ENCODE measurements at regions not wholly inside any gene's neighbourhood (a gene's known extent, or its start where the extent isn't known, plus 50 kb on each side); places are given as distances from the start of the nearest gene placed in this dataset.

GRCh38 chr17:83150369-83151055 lies 71.1 kb downstream of the METRNL start:
- intact Hi-C loops (cut with micrococcal nuclease): no loop called here
- POLR2A ChIA-PET: interaction anchor here (0.6 kb wide), 1 partner anchor 19 kb away, joined by 3 read pairs; no protein-coding TSS in a partner anchor
- Mint-ChIP-seq H3K4me1 (ENCODE audit: insufficient read depth, unreplicated experiment) (no peaks in the 10 kb centered on the region), H3K4me3 (ENCODE audit: unreplicated experiment) (no peak overlapping the region), H3K36me3 (ENCODE audit: insufficient read depth, unreplicated experiment) (no peaks in the 10 kb centered on the region), H3K9me3 (ENCODE audit: unreplicated experiment) (peaks cover 8% of the 10 kb centered on the region), H3K27ac (ENCODE audit: low read depth, unreplicated experiment) (no peak overlapping the region), H3K27me3 (ENCODE audit: insufficient read depth, unreplicated experiment) (peaks cover 65% of the 10 kb centered on the region)
- no TSS peak for BruUV-seq (replicated peaks)
- TF ChIP-seq CTCF (IDR thresholded peaks at IDR 0.05; ENCODE audit: unreplicated experiment): no peak
- CTCF ChIA-PET: interaction anchor here (1.2 kb wide), 1 partner anchor 14 kb away, joined by 4 read pairs; no protein-coding TSS in a partner anchor
- DNase-seq (ENCODE audit: unreplicated experiment): no peak

- Mint-ChIP-seq H3K36me3 (ENCODE audit: insufficient read depth, unreplicated experiment) (peaks cover 3% of the 10 kb centered on the region), H3K4me1 (ENCODE audit: insufficient read depth, unreplicated experiment) (no peaks in the 10 kb centered on the region), H3K9me3 (ENCODE audit: unreplicated experiment) (peaks cover 7% of the 10 kb centered on the region), H3K27ac (ENCODE audit: low read depth, unreplicated experiment) (no peak overlapping the region), H3K4me3 (ENCODE audit: unreplicated experiment) (no peak overlapping the region), H3K27me3 (ENCODE audit: insufficient read depth, unreplicated experiment) (peaks cover 65% of the 10 kb centered on the region)
- DNase-seq (ENCODE audit: unreplicated experiment): no peak
- ChIA-PET POLR2A (no interaction called here), CTCF (interaction anchor here (1.2 kb wide), 1 partner anchor 13 kb away, joined by 4 read pairs; no protein-coding TSS in a partner anchor)
- no peak for TF ChIP-seq CTCF (IDR thresholded peaks at IDR 0.05; ENCODE audit: unreplicated experiment)
- no TSS peak for BruUV-seq (replicated peaks)
- intact Hi-C loops (cut with micrococcal nuclease): no loop called here
Measured at GRCh38 chr17:83151056-83151441, 71.6 kb downstream of the METRNL start.

DNA sequence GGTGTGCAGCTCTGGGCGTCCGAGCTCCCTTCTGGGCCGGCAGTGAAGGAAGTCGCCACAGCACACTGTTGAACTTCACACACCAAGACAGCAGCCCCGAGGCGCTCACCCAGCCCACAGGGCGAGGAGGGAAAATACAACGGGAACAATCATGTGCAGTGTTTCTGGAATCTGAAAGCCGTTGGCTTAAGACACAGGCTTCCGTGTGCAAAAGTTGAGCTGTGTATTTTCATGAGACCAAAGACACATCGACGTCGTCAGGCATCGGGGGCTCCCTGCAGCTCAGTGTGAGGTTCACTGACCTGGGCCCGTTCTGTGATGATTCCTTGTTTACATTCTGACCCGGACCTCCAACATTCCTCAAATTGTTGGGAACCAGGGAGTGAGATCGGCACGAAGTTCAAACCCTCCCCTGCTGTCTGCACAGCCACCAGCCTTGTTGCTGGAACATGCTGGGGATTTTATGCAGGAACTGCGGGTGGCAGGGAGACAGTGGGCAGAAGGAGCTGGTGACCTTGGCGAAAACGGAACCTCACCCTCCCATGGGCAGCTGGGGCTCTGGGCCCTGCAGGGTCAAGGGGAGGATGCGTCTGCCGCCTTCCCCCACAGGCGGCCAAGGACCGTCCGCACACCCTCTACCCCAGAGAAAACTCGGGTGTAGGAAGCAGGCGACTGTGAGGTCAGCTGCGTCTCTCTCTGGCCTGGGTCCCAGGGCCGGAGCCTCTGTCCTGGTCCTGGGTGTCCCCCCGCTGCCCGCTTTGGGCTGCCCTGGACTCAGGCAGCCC lies 72.2 kb downstream of the METRNL start:
- BruUV-seq (replicated peaks): no TSS peak
- H3K27ac Mint-ChIP-seq (ENCODE audit: low read depth, unreplicated experiment): no peak overlapping the region
- intact Hi-C loops (cut with micrococcal nuclease): no loop called here
- POLR2A ChIA-PET: no interaction called here
- peaks cover 6% of the 10 kb centered on the region for H3K36me3 Mint-ChIP-seq (ENCODE audit: insufficient read depth, unreplicated experiment)
- DNase-seq (ENCODE audit: unreplicated experiment): no peak
- no peak for TF ChIP-seq CTCF (IDR thresholded peaks at IDR 0.05; ENCODE audit: unreplicated experiment)
- no peaks in the 10 kb centered on the region for H3K4me1 Mint-ChIP-seq (ENCODE audit: insufficient read depth, unreplicated experiment)
- H3K9me3 Mint-ChIP-seq (ENCODE audit: unreplicated experiment): peaks cover under 1% of the 10 kb centered on the region
- no peak overlapping the region for H3K4me3 Mint-ChIP-seq (ENCODE audit: unreplicated experiment)
- CTCF ChIA-PET: interaction anchor here (1.2 kb wide), 1 partner anchor 13 kb away, joined by 4 read pairs; no protein-coding TSS in a partner anchor
- H3K27me3 Mint-ChIP-seq (ENCODE audit: insufficient read depth, unreplicated experiment): peaks cover 65% of the 10 kb centered on the region

DNA sequence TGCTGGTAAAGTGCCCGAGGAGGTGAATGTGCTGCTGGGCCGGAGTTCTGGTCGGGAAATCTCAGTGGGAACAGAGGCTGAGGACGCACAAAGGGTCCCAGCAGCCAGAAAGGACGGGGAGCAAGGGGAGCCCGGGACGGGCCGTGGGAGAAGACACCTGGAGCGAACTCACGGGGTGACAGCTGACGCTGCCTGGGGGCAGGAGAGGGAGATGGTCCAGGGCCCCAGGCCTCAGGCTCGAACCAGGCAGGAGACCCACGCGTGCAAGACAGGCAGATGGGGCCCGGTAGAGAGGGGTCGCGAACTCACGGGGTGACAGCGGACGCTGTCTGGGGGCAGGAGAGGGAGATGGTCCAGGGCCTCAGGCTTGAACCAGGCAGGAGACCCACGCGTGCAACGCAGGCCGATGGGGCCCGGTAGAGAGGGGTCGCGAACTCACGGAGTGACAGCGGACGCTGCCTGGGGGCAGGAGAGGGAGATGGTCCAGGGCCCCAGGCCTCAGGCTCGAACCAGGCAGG lies 72.9 kb downstream of the METRNL start:
- POLR2A ChIA-PET: no interaction called here
- intact Hi-C loops (cut with micrococcal nuclease): no loop called here
- no peak for TF ChIP-seq CTCF (IDR thresholded peaks at IDR 0.05; ENCODE audit: unreplicated experiment)
- Mint-ChIP-seq H3K4me3 (ENCODE audit: unreplicated experiment) (no peak overlapping the region), H3K27me3 (ENCODE audit: insufficient read depth, unreplicated experiment) (peaks cover 61% of the 10 kb centered on the region), H3K4me1 (ENCODE audit: insufficient read depth, unreplicated experiment) (no peaks in the 10 kb centered on the region), H3K27ac (ENCODE audit: low read depth, unreplicated experiment) (no peak overlapping the region), H3K36me3 (ENCODE audit: insufficient read depth, unreplicated experiment) (peaks cover 6% of the 10 kb centered on the region), H3K9me3 (ENCODE audit: unreplicated experiment) (no peaks in the 10 kb centered on the region)
- no TSS peak for BruUV-seq (replicated peaks)
- no peak for DNase-seq (ENCODE audit: unreplicated experiment)
- CTCF ChIA-PET: no interaction called here

Data from MCF 10A (cell line).